HG02884 (cell line): ENCODE measurements at regions not wholly inside any gene's neighbourhood (a gene's known extent, or its start where the extent isn't known, plus 50 kb on each side); places are given as distances from the start of the nearest gene placed in this dataset.
"Not testable (repeated sequence)": the region's sequence is repeated elsewhere in the genome, so short reads cannot be mapped to it uniquely, and the experiment has no call there.

Experiments
- ATAC-seq: cut with Tn5 transposase; IDR thresholded peaks from one replicate; pipeline ENCODE4 v1.9.1; 2021; ENCODE audit warnings: mild to moderate bottlenecking, moderate library complexity; ENCODE audit not compliant: unreplicated experiment

DNA sequence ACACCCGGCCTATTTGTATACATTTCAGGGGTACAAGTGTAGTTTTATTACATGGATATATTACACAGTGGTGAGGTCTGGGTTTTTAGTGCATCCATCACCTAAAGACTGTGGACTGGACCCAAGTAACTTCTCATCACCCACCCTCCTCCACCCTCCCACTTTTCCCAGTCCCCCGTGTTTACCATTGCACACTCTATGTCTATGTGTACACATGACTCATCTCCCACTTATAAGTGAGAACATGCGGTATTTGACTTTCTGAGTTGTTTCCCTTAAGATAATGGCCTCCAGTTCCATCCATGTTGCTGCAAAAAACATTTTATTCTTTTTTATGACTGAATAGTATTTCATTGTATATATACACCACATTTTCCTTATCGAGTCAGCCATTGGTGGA lies 98.9 kb upstream of the WAC start:
- ATAC-seq, result no peak

GRCh38 chr10:28442403-28442802 lies 90.5 kb upstream of the WAC start:
- no peak for ATAC-seq

DNA sequence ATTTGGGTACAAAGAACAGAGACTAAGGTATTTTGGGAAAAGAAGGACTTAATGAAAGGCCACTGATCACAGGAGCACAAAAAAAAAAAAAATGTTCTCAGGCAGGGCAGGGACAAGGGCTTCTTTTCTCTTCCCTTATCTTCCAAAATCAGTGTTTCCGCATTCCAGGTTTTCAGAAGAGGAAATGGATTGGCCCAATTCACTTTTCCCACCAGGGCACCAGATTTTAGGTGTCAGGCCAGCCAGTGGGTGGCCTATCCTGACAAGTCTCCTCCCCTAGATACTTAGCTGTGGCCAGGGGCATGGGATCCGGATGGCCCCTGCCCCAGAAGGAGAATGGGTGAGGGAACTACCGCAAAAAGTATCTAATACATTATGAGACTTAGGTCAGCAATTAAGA lies 88.9 kb upstream of the WAC start:
- no peak for ATAC-seq

GRCh38 chr10:28445516-28445915 lies 87.4 kb upstream of the WAC start:
- ATAC-seq, result no peak

DNA sequence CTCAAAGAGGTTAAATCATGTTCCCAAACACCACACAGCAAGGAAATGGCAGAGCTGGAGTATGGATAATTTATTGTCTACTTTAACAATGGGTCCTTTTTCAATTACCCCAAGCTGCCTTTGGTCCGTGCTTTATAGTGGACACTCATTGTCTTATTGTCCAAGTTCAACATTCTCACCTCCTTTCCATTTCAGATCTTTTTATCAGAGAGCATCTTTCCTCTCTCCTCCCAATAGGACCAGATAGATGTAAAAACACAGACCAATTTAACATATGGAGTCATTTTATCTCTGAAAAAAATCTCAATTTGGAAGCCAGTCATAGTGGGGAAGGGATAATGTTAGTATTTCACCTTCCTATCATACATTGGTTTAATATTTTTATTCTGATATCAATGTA lies 83.5 kb upstream of the WAC start:
- no peak for ATAC-seq

DNA sequence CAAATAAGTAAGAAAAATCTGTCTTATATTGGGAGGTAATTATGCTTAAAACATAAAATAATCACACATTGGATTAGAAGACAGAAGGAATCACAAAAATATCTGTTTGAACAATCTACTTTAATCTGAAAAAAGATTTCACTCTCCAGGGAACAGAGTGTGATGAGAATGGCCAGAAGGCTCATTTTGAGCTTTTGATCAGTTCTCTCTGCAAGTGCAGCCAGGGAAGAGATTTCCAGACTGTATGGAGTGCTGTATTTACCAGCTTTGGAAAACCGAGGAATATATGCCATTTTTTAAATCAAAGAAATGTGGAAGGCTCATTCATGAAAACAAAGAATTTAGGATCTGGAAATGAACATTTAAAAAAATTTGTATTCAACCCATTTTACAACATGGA lies 83.0 kb upstream of the WAC start:
- no peak for ATAC-seq

- ATAC-seq, result no peak
Measured at GRCh38 chr10:28453926-28454325, 79.0 kb upstream of the WAC start.

GRCh38 chr10:28457110-28457509 lies 75.8 kb upstream of the WAC start:
- ATAC-seq, result no peak

DNA sequence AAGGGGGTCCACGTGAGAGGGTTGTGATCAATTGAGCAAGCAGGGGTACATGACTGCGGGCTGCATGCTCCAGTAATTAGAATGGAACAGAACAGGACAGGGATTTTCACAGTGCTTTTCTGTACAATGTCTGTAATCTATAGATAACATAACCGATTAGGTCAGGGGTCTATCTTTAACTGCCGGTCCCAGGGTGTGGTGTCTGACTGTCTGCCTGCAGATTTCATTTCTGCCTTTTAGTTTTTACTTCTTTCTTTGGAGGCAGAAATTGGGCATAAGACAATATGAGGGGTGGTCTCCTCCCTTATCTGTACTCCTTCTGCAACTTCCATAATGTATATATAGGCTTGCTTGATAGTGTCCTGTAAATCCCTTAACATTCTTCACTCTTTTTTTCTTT lies 75.0 kb upstream of the WAC start:
- not testable (repeated sequence) for ATAC-seq

DNA sequence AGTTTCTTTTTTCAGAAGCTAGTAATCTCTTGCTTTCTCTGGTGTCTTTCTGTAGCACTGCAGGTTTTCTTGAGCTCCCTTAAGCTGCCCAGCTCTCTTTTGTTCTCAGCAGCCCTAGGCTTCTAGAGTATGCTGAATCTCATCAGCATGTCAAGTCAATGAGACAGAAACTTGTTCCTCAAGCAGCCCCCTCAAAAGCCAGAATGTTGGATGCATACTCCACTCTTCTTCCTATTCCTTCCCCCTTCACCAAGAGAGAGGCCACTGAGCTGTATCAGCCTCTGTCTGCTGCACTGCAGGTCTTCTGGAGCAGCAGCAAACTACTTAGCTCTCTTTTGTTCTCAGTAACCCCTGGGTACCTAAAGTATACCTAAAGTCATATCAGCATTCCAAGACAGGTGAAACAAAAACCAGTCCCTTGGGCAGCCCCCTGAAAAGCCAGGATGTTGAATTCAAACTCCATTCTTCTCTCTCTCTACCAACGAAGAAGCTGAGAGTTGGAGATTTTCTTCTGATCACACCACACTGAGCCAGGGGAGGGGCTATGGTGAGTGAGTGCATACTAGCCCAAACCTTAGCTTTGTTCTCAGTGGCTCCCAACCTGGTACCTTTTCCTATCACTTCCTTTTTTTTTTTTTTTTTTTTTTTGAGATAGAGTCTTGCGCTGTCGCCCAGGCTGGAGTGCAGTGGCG lies 73.3 kb upstream of the WAC start:
- no peak for ATAC-seq

DNA sequence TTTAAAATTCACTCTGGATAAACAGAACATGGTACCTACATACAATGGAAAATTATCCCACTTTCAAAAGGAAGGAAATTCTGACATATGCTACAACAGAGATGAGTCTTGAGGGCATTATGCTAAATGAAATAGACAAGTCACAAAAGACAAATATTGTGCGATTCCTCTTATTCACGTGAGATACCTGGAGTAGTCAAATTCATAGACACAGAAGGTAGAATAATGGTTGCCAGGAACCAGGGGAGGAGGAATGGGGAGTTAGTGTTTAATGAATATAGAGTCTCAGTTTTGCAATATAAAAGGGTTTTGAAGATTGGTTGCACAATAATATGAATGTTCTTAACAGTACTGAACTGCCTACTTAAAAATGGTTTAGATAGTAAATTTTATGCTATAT lies 69.8 kb upstream of the WAC start:
- ATAC-seq, result no peak

- ATAC-seq, result no peak
Measured at GRCh38 chr10:28463676-28464395, 69.1 kb upstream of the WAC start.

- ATAC-seq, result no peak
Measured at GRCh38 chr10:28467615-28468014, 65.3 kb upstream of the WAC start.

DNA sequence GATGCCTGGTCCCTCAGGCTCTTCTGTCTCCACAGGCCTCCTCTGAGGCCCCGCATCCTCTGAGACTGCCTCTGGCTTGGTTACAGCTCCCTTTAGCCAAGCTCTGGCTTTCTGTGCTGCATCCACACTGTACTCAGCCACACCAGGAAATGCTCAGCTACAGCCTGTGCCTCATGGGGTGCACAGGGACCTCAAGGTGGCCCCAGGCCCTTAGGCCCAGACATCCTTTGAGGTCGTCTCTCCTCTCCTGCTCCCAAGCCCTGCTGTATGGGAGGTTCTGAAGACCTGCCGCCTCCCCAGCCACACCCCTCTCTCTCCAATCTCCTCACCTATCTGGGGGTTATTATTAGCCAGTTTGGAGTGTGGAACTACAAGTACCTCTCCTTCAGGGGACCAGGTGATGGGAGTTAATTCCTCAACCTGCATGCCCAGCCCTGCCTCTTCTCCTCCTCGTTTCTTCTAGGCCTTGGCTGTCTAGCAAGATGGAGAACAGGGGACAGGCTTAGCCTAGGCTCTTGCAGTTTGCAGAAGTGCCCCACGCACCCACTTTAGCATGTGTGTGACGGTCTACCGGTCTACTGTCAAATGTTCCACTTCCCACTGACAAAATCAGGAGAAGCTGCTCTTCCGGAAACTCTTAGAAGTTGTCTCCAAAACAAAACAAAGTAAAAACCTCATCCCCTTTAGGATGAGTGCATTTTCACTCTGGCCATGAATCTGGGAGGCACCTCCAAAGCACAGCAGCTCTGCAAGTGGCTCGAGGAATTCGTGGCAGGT lies 64.0 kb upstream of the WAC start:
- no peak for ATAC-seq

DNA sequence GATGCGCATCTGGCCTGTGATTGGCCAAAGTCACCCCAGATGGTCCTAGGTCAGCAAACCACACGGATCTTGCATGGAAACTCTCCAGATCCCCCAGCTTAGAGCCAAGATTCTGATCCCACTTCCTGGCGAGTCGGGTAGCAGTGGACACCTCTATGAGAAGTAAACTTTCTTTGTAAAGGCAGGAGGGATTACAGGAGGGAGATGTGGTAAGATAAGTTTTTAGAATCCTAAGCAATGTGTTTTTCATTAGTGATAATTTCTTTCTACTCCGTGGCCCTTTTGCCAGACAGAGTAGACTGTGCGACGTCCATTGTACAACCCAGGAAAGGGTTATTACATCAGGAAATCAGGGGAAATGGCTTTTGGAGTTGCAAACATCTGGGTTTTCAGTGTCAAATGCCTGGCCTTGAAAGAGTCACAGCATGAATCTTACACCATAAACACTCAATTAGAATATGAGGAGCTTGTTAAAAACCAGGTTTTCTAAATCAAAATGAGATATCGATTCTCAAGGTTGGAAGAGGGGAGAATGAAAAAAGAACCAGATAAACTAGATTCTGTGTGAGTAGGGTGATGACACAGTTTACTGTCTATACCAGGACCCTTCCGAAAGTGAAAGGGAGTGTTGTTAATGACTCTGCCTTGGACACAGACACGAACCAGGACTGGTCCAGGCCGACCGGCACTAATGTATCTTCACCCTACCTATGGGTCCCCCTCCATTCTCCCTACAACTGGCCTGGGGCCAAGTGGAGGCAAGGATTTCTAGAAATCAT lies 61.9 kb upstream of the WAC start:
- ATAC-seq, result no peak

DNA sequence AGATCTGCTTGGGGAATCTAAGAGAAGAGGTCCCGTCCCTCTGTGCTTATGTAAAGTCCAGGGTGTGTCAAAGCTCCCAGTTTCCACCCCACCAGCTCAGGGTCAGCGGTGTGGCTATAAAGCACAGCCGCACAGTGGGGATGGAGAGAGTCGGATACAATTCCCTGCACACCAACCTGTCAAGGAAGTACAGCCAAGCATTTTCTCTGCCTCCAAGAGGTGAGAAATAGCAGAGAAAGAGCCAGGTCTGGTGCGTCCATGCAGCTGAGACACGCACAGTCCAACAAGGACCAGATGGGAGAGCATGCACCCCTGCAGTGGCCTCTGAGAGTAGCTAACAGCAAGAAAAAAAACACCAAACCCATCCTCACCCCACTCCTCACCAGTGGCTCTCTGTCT lies 61.3 kb upstream of the WAC start:
- no peak for ATAC-seq

DNA sequence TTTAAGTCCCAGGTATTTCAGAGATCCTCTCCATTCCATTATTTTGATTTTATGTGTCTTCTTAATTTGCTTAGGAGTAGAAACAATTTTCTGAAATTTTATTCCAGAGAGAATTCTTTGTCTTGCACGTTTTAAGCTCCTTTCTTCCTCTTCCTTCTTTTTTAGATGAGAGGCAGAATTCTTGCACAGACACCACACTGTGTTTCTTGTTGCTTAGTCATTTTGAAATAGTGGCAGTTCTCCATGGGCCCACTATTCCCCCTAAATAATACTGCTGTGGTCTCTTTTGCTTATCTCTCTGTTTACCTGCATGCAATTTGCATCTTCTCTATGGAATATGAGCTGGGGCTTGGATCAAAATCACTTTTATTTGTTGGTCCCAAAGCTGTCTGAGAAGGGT lies 54.3 kb upstream of the WAC start:
- ATAC-seq, result no peak

- no peak for ATAC-seq
Measured at GRCh38 chr10:28479425-28479865, 53.5 kb upstream of the WAC start.

DNA sequence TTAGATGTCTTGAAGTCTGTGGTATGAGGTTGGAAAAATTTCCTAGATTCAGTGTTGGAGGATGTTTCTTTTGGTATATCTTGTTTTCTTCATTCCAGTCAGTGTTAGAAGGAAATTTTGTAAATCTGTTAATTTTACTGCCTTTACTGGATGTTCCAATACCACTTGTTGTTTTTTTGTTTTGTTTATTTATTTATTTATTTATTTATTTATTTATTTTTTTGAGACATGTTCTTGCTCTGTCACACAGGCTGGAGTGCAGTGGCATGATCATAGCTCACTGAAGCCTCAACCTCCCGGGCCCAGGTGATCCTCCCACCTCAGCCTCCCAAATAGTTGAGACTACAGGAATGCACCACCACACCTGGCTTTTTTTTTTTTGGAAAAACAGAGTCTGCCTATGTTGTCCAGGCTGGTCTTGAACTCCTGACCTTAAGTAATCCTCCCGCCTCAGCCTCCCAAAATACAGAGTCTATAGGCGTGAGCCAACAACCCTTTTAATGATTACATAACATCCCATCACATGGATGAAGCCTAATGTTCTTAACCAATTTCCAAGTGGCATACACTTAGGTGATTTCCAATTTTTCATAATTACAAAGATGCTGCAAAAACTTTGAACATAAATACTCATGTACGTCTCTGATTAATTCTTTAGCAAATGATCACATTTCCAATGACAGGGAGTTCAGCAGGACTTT lies 52.8 kb upstream of the WAC start:
- ATAC-seq, result no peak

- no peak for ATAC-seq
Measured at GRCh38 chr10:28480628-28480965, 52.3 kb upstream of the WAC start.

GRCh38 chr10:28481346-28481745 lies 51.6 kb upstream of the WAC start:
- ATAC-seq, result not testable (repeated sequence)
